ENCODE measurements at regions not wholly inside any gene's neighbourhood (a gene's known extent, or its start where the extent isn't known, plus 50 kb on each side); places are given as distances from the start of the nearest gene placed in this dataset.

GRCh38 chr13:73822668-73823592 is 311.3 kb downstream of the KLF12 start:
- Histone ChIP-seq H3K9me3 (ENCODE audit: control insufficient read depth, insufficient read depth, low read depth, low read length) (no peaks in the 10 kb centered on the region), H3K4me1 (ENCODE audit: control insufficient read depth, insufficient read depth, low read length) (no peaks in the 10 kb centered on the region), H3K36me3 (ENCODE audit: control insufficient read depth in 2 of 2, insufficient read depth in 1 of 2, low read length in 2 of 2) (no peaks in the 10 kb centered on the region), H3K4me3 (ENCODE audit: low read depth, low read length) (no peak overlapping the region), H3K27ac (ENCODE audit: extremely low read depth, low read depth, low read length) (no peak overlapping the region)
- TF ChIP-seq WT1 (tag by site-specific recombination; IDR thresholded peaks at IDR 0.05) (no peak), SALL2 (tag by site-specific recombination; IDR thresholded peaks at IDR 0.05; ENCODE audit: borderline replicate concordance) (no peak), ZNF514 (tag by site-specific recombination; IDR thresholded peaks at IDR 0.05) (no peak), KLF1 (tag by site-specific recombination; IDR thresholded peaks at IDR 0.05) (no peak), ZBTB1 (tag by site-specific recombination; IDR thresholded peaks at IDR 0.05) (no peak), ZIC2 (tag by site-specific recombination; IDR thresholded peaks at IDR 0.05) (no peak), ZNF660 (tag by site-specific recombination; IDR thresholded peaks at IDR 0.05) (no peak), KLF16 (tag by site-specific recombination; IDR thresholded peaks at IDR 0.05) (no peak), ZNF223 (tag by site-specific recombination; IDR thresholded peaks at IDR 0.05) (no peak), SP2 (tag by site-specific recombination; IDR thresholded peaks at IDR 0.05) (no peak), ZFHX2 (tag by site-specific recombination; conservative IDR thresholded peaks at IDR 0.05) (no peak), SCRT1 (tag by site-specific recombination; IDR thresholded peaks at IDR 0.05; ENCODE audit: borderline replicate concordance) (no peak), ZNF521 (tag by site-specific recombination; IDR thresholded peaks at IDR 0.05) (no peak), ZSCAN30 (tag by site-specific recombination; IDR thresholded peaks at IDR 0.05) (no peak), ZNF585B (tag by site-specific recombination; IDR thresholded peaks at IDR 0.05) (no peak)
- TF ChIP-seq, protein P1, sequence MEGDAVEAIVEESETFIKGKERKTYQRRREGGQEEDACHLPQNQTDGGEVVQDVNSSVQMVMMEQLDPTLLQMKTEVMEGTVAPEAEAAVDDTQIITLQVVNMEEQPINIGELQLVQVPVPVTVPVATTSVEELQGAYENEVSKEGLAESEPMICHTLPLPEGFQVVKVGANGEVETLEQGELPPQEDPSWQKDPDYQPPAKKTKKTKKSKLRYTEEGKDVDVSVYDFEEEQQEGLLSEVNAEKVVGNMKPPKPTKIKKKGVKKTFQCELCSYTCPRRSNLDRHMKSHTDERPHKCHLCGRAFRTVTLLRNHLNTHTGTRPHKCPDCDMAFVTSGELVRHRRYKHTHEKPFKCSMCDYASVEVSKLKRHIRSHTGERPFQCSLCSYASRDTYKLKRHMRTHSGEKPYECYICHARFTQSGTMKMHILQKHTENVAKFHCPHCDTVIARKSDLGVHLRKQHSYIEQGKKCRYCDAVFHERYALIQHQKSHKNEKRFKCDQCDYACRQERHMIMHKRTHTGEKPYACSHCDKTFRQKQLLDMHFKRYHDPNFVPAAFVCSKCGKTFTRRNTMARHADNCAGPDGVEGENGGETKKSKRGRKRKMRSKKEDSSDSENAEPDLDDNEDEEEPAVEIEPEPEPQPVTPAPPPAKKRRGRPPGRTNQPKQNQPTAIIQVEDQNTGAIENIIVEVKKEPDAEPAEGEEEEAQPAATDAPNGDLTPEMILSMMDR (tag by site-specific recombination; IDR thresholded peaks at IDR 0.05), result no peak
- TF ChIP-seq, protein P2, sequence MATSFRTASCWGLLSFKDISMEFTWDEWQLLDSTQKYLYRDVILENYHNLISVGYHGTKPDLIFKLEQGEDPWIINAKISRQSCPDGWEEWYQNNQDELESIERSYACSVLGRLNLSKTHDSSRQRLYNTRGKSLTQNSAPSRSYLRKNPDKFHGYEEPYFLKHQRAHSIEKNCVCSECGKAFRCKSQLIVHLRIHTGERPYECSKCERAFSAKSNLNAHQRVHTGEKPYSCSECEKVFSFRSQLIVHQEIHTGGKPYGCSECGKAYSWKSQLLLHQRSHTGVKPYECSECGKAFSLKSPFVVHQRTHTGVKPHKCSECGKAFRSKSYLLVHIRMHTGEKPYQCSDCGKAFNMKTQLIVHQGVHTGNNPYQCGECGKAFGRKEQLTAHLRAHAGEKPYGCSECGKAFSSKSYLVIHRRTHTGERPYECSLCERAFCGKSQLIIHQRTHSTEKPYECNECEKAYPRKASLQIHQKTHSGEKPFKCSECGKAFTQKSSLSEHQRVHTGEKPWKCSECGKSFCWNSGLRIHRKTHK (tag by site-specific recombination; IDR thresholded peaks at IDR 0.05), result no peak
- TF ChIP-seq, protein P3, sequence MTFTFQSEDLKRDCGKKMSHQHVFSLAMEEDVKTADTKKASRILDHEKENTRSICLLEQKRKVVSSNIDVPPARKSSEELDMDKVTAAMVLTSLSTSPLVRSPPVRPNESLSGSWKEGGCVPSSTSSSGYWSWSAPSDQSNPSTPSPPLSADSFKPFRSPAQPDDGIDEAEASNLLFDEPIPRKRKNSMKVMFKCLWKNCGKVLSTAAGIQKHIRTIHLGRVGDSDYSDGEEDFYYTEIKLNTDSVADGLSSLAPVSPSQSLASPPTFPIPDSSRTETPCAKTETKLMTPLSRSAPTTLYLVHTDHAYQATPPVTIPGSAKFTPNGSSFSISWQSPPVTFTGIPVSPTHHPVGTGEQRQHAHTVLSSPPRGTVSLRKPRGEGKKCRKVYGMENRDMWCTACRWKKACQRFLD (tag by site-specific recombination; IDR thresholded peaks at IDR 0.05), result no peak
- TF ChIP-seq, protein P4, sequence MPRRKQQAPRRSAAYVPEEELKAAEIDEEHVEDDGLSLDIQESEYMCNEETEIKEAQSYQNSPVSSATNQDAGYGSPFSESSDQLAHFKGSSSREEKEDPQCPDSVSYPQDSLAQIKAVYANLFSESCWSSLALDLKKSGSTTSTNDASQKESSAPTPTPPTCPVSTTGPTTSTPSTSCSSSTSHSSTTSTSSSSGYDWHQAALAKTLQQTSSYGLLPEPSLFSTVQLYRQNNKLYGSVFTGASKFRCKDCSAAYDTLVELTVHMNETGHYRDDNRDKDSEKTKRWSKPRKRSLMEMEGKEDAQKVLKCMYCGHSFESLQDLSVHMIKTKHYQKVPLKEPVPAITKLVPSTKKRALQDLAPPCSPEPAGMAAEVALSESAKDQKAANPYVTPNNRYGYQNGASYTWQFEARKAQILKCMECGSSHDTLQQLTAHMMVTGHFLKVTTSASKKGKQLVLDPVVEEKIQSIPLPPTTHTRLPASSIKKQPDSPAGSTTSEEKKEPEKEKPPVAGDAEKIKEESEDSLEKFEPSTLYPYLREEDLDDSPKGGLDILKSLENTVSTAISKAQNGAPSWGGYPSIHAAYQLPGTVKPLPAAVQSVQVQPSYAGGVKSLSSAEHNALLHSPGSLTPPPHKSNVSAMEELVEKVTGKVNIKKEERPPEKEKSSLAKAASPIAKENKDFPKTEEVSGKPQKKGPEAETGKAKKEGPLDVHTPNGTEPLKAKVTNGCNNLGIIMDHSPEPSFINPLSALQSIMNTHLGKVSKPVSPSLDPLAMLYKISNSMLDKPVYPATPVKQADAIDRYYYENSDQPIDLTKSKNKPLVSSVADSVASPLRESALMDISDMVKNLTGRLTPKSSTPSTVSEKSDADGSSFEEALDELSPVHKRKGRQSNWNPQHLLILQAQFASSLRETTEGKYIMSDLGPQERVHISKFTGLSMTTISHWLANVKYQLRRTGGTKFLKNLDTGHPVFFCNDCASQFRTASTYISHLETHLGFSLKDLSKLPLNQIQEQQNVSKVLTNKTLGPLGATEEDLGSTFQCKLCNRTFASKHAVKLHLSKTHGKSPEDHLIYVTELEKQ (tag by site-specific recombination; IDR thresholded peaks at IDR 0.05; ENCODE audit: borderline replicate concordance), result no peak
- TF ChIP-seq, protein P5, sequence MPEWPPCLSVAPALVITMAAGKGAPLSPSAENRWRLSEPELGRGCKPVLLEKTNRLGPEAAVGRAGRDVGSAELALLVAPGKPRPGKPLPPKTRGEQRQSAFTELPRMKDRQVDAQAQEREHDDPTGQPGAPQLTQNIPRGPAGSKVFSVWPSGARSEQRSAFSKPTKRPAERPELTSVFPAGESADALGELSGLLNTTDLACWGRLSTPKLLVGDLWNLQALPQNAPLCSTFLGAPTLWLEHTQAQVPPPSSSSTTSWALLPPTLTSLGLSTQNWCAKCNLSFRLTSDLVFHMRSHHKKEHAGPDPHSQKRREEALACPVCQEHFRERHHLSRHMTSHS (tag by site-specific recombination; IDR thresholded peaks at IDR 0.05), result no peak
- CTCF ChIA-PET, result no interaction called here
- POLR2A ChIA-PET, result no interaction called here

Data from HEK293 (cell line).